ENCODE measurements at regions not wholly inside any gene's neighbourhood (a gene's known extent, or its start where the extent isn't known, plus 50 kb on each side); places are given as distances from the start of the nearest gene placed in this dataset.
A peak's percentile ranks its signal among the peaks of the same experiment; 100 is the strongest.

DNA sequence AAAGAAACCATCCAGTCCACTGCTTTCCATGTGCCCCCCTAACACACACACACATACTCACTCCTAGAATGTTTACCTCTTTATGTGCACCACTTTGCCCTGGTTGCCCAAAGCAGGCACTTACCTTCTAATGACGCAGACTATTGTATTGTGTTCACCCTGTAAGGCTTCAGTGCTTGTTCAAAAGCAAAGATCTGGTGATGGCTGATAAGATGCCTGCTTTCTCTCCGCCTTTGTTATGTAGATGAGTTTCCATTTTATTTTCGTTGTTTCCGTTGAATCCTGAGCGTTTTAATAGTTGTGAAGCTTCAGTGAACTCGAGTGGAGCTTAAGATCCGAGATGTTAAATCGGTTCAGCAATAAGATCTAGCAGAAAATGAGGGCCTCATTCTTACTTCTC lies 452.7 kb downstream of the TMEM114 start:
- DNase-seq (ENCODE audit: low read depth in 1 of 2, low spot score in 2 of 2) (no peak), FAIRE-seq (peak; percentile 7)
- POLR2A ChIA-PET (ENCODE audit: partially characterized antibody) = no interaction called here
- no peak overlapping the region for H3K23ac ChIP-seq (ENCODE audit: insufficient read length)
- H3K79me1 ChIP-seq (ENCODE audit: low read depth, low read length) = no peaks in the 10 kb centered on the region
- no peak overlapping the region for H3K4me2 ChIP-seq (ENCODE audit: insufficient read depth in 1 of 2, low read depth in 2 of 2, low read length in 2 of 2)
- no peak overlapping the region for H4K8ac ChIP-seq (ENCODE audit: extremely low read depth, insufficient read depth, low read length)
- no peak overlapping the region for H4K5ac ChIP-seq (ENCODE audit: insufficient read length, low read depth, low read length)
- no peaks in the 10 kb centered on the region; the same call in 1 of the 2 replicates for H3K23me2 ChIP-seq (ENCODE audit: low read depth, low read length)
- no peaks in the 10 kb centered on the region for H3K36me3 ChIP-seq (ENCODE audit: control insufficient read depth in 2 of 4, insufficient read depth in 4 of 4, low read length in 3 of 4)
- no peak overlapping the region for H4K91ac ChIP-seq (replicated peaks; ENCODE audit: insufficient read length, low read length)
- CTCF ChIA-PET (ENCODE audit: partially characterized antibody) = interaction anchor here (0.9 kb wide), 1 partner anchor 21 kb away, joined by 3 read pairs; no protein-coding TSS in a partner anchor
- H3K27me3 ChIP-seq (replicated peaks in 1 of 4; ENCODE audit: control insufficient read depth in 3 of 4, extremely low read depth in 1 of 4, insufficient read depth in 3 of 4, low read length in 3 of 4) = no peaks in the 10 kb centered on the region
- H4K20me1 ChIP-seq (replicated peaks in 1 of 2; ENCODE audit: control insufficient read depth in 1 of 2, insufficient read depth in 2 of 2, low read length in 2 of 2) = no peaks in the 10 kb centered on the region
- H3K4ac ChIP-seq (replicated peaks; ENCODE audit: insufficient read length, low read depth, low read length) = no peak overlapping the region
- H2BK15ac ChIP-seq (ENCODE audit: low read length) = no peak overlapping the region
- no peaks in the 10 kb centered on the region for H3K9me3 ChIP-seq (ENCODE audit: insufficient read depth in 2 of 2, low read depth in 1 of 2, low read length in 1 of 2)
- H3K56ac ChIP-seq (replicated peaks; ENCODE audit: insufficient read length, low read depth, low read length) = no peak overlapping the region
- whole genome bisulfite sequencing, 2 experiments (ENCODE audit: extremely low coverage in 1 of 2, insufficient coverage in 1 of 2, insufficient read length in 1 of 2, insufficient replicate concordance in 2 of 2, low coverage in 1 of 2, low lambda C conversion rate in 2 of 2, missing lambda C conversion rate in 1 of 2) = 82% methylated on average over 8 of the region's 8 CpGs; no CpG with 5 or more reads in 1 of the 2 experiments
- H3K9ac ChIP-seq (replicated peaks in 1 of 4; ENCODE audit: extremely low read depth in 1 of 4, low read depth in 3 of 4, low read length in 3 of 4) = no peak overlapping the region
- no peak overlapping the region for H2AK5ac ChIP-seq (ENCODE audit: low read depth, low read length)
- H2BK5ac ChIP-seq (ENCODE audit: low read depth, low read length) = no peak overlapping the region
- H3K14ac ChIP-seq (ENCODE audit: insufficient read length) = no peak overlapping the region
- H2AFZ ChIP-seq (ENCODE audit: low read length) = peak overlapping the region; percentile 36; the same call in 1 of the 2 replicates
- no peak overlapping the region for H3K4me3 ChIP-seq (ENCODE audit: extremely low read depth in 1 of 4, insufficient read depth in 2 of 4, low read depth in 3 of 4, low read length in 4 of 4)
- H3K79me2 ChIP-seq (ENCODE audit: control insufficient read depth in 1 of 2, insufficient read depth in 2 of 2, low read length in 2 of 2) = no peaks in the 10 kb centered on the region
- no peak overlapping the region for H2BK12ac ChIP-seq (ENCODE audit: low read depth, low read length)
- no peak overlapping the region for H3K18ac ChIP-seq (ENCODE audit: extremely low read depth, low read length)
- no peak overlapping the region for H2BK120ac ChIP-seq (replicated peaks; ENCODE audit: low read depth, low read length)
- H3K27ac ChIP-seq (ENCODE audit: low read depth, low read length) = no peak overlapping the region
- H2BK20ac ChIP-seq (ENCODE audit: low read length) = no peak overlapping the region
- H3K4me1 ChIP-seq (replicated peaks in 1 of 4; ENCODE audit: control insufficient read depth in 3 of 4, insufficient read depth in 4 of 4, low read length in 3 of 4) = no peaks in the 10 kb centered on the region
- no peak for TF ChIP-seq CHD1 (IDR thresholded peaks at IDR 0.05; ENCODE audit: low read depth, low read length)
- TF ChIP-seq BRCA1 (IDR thresholded peaks at IDR 0.05; ENCODE audit: low read depth, low read length) = no peak
- TF ChIP-seq KDM1A (IDR thresholded peaks at IDR 0.05; ENCODE audit: borderline replicate concordance, low read length) = no peak
